ENCODE measurements at regions not wholly inside any gene's neighbourhood (a gene's known extent, or its start where the extent isn't known, plus 50 kb on each side); places are given as distances from the start of the nearest gene placed in this dataset.

GRCh38 chr13:22735011-22735995 lies 445.5 kb upstream of the SGCG start:
- Histone ChIP-seq H3K9me3 (ENCODE audit: control insufficient read depth, low read length) (no peaks in the 10 kb centered on the region), H3K27me3 (ENCODE audit: control insufficient read depth, insufficient read depth) (no peaks in the 10 kb centered on the region), H3K27ac (ENCODE audit: low read length) (no peak overlapping the region), H3K4me3 (ENCODE audit: low read length) (no peak overlapping the region), H3K4me1 (ENCODE audit: control insufficient read depth, insufficient read depth, low read length) (no peaks in the 10 kb centered on the region)
- intact Hi-C loops (cut with DNase I): no loop called here
- 43% methylated on average over 24 of the region's 24 CpGs for WGBS
- peak in 1 of 3 donors; percentile 44 for DNase-seq
- ATAC-seq: no peak

DNA sequence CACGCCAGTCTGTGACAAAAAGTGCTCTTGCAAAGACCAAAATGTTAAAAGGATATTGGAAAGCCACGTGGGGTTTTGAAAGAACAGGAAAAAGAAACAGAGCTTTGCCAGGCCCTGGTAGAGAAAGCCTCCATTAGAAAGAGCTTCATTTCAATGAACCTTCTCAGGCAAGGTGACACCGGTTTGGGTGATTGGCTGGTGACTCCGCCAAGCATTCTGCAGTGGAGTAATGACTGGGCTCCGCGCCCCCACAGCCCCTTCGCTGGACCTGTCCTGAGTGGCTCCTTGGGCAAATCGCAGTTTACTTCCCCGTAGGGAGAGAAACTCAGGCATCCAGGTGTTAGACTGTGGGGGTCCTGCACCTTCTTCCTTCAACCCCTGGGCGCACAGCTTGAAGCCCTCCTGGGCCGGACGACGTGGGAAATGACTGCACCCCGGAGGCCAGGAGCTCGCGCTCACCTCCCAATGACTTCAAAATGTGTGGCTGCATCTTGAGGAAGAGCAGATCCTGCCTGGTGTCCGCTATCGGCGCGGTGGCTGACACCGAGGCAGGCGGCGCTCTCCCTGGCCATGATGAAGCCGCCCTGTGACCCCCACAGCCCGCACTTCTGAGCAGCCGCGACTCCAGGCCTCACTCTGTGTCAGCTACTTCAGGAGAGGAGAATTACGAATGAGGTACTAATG lies 444.6 kb upstream of the SGCG start:
- 66% methylated on average over 28 of the region's 28 CpGs for WGBS
- Histone ChIP-seq H3K27me3 (ENCODE audit: control insufficient read depth, insufficient read depth) (no peaks in the 10 kb centered on the region), H3K4me1 (ENCODE audit: control insufficient read depth, insufficient read depth, low read length) (no peaks in the 10 kb centered on the region), H3K4me3 (ENCODE audit: low read length) (no peak overlapping the region), H3K9me3 (ENCODE audit: control insufficient read depth, low read length) (no peaks in the 10 kb centered on the region), H3K27ac (ENCODE audit: low read length) (no peak overlapping the region)
- intact Hi-C loops (cut with DNase I): no loop called here
- ATAC-seq: no peak
- peak in 1 of 3 donors; percentile 37 for DNase-seq

GRCh38 chr13:22736768-22737092 lies 444.0 kb upstream of the SGCG start:
- WGBS: 53% methylated on average over 2 of the region's 2 CpGs
- ATAC-seq (no peak), DNase-seq (no peak)
- intact Hi-C loops (cut with DNase I): no loop called here
- Histone ChIP-seq H3K9me3 (ENCODE audit: control insufficient read depth, low read length) (no peaks in the 10 kb centered on the region), H3K27me3 (ENCODE audit: control insufficient read depth, insufficient read depth) (no peaks in the 10 kb centered on the region), H3K27ac (ENCODE audit: low read length) (no peak overlapping the region), H3K4me3 (ENCODE audit: low read length) (no peak overlapping the region), H3K4me1 (ENCODE audit: control insufficient read depth, insufficient read depth, low read length) (no peaks in the 10 kb centered on the region)

- WGBS: 88% methylated on average over 3 of the region's 3 CpGs
- intact Hi-C loops (cut with DNase I): no loop called here
- no peaks in the 10 kb centered on the region for H3K27me3 ChIP-seq (ENCODE audit: control insufficient read depth, insufficient read depth)
- no peaks in the 10 kb centered on the region for H3K9me3 ChIP-seq (ENCODE audit: control insufficient read depth, low read length)
- no peaks in the 10 kb centered on the region for H3K4me1 ChIP-seq (ENCODE audit: control insufficient read depth, insufficient read depth, low read length)
- ATAC-seq (no peak), DNase-seq (no peak)
- H3K27ac ChIP-seq (ENCODE audit: low read length): no peak overlapping the region
- no peak overlapping the region for H3K4me3 ChIP-seq (ENCODE audit: low read length)
These were observed 442.4 kb upstream of the SGCG start for GRCh38 chr13:22738357-22738756.

DNA sequence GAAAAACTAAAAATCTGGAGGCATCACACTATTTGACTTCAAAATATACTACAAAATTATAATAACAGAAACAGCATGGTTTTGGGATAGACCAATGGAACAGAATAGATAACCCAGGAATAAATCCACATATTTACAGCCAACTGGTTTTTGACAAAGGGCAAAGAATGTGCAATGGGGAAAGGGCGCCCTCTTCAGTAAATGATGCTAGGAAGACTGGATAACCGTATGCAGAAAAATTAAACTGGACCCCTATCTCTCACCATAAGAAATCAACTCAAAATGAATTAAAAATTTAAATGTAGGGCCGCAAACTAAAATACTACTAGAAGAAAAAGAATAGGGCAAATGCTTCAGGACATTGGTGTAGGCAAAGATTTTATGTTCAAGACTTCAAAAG lies 440.5 kb upstream of the SGCG start:
- DNase-seq (no peak), ATAC-seq (no peak)
- no peaks in the 10 kb centered on the region for H3K4me1 ChIP-seq (ENCODE audit: control insufficient read depth, insufficient read depth, low read length)
- no peaks in the 10 kb centered on the region for H3K27me3 ChIP-seq (ENCODE audit: control insufficient read depth, insufficient read depth)
- H3K27ac ChIP-seq (ENCODE audit: low read length): no peak overlapping the region
- H3K9me3 ChIP-seq (ENCODE audit: control insufficient read depth, low read length): no peaks in the 10 kb centered on the region
- WGBS: 44% methylated on average over 3 of the region's 3 CpGs
- intact Hi-C loops (cut with DNase I): no loop called here
- no peak overlapping the region for H3K4me3 ChIP-seq (ENCODE audit: low read length)

GRCh38 chr13:22744688-22745452 lies 435.9 kb upstream of the SGCG start:
- H3K4me3 ChIP-seq (ENCODE audit: low read length): no peak overlapping the region
- no peaks in the 10 kb centered on the region for H3K9me3 ChIP-seq (ENCODE audit: control insufficient read depth, low read length)
- no peaks in the 10 kb centered on the region for H3K4me1 ChIP-seq (ENCODE audit: control insufficient read depth, insufficient read depth, low read length)
- DNase-seq (no peak), ATAC-seq (no peak)
- no peak overlapping the region for H3K27ac ChIP-seq (ENCODE audit: low read length)
- WGBS: 87% methylated on average over 24 of the region's 24 CpGs
- intact Hi-C loops (cut with DNase I): no loop called here
- no peaks in the 10 kb centered on the region for H3K27me3 ChIP-seq (ENCODE audit: control insufficient read depth, insufficient read depth)

- DNase-seq: no peak
- WGBS: 43% methylated on average over 5 of the region's 5 CpGs
- H3K27me3 ChIP-seq (ENCODE audit: control insufficient read depth, insufficient read depth): no peaks in the 10 kb centered on the region
- no peak overlapping the region for H3K27ac ChIP-seq (ENCODE audit: low read length)
- no peaks in the 10 kb centered on the region for H3K9me3 ChIP-seq (ENCODE audit: control insufficient read depth, low read length)
- no peaks in the 10 kb centered on the region for H3K4me1 ChIP-seq (ENCODE audit: control insufficient read depth, insufficient read depth, low read length)
- intact Hi-C loops (cut with DNase I): no loop called here
- no peak for ATAC-seq
- H3K4me3 ChIP-seq (ENCODE audit: low read length): no peak overlapping the region
These were observed 431.8 kb upstream of the SGCG start for GRCh38 chr13:22748866-22749577.

DNA sequence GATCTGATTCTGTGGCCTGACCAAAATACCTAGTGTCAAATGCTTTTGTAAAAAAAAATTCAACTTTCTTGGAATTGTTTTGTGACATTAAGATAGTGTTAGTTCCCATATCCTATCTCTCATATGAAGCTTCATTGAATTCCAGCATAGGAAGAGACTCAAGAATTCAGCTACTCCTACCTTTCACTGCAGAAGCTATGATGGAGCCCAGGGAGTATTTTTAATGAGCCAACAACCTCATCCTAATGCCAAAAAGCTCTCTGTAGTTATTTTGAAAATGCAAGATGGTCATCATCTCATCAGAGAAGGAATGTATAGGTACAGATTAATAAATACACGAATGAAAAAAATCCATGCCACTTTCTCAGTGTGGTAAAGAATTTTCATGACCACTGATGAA lies 431.2 kb upstream of the SGCG start:
- intact Hi-C loops (cut with DNase I): no loop called here
- ATAC-seq: no peak
- 65% methylated on average over 1 of the region's 1 CpG for WGBS

DNA sequence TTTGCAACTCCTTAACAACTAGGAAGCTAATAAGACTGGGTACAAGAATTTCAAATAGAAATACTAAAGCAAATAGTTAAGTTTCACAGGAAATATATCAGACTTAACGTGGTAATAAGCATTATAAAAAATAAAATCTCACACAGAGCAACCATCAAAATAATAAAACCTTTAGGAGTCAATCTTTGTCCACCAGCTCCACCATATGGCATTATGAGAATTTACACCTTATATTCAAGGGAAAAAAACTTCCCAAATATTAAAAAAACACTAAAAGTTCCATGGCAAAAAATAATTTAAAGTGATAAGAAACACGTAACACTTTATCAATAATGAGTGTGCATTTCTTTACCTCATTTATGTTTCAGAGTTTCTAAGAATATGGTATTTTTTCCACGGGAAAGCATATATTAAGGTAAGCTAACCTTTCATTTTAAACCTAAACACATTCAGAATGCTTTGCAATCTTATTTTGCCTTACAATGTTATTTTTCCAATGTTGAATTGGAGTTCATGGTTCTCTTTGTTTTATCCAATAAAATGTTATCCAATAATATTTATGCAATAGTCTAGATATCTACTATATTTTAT lies 423.2 kb upstream of the SGCG start:
- no peaks in the 10 kb centered on the region for H3K27me3 ChIP-seq (ENCODE audit: control insufficient read depth, insufficient read depth)
- H3K27ac ChIP-seq (ENCODE audit: low read length): no peak overlapping the region
- ATAC-seq (no peak), DNase-seq (no peak)
- 37% methylated on average over 3 of the region's 3 CpGs for WGBS
- H3K4me3 ChIP-seq (ENCODE audit: low read length): no peak overlapping the region
- intact Hi-C loops (cut with DNase I): loop anchor here in 1 of 4 donors (5.0 kb wide), 1 partner anchor 1120 kb away; no protein-coding TSS in a partner anchor
- no peaks in the 10 kb centered on the region for H3K4me1 ChIP-seq (ENCODE audit: control insufficient read depth, insufficient read depth, low read length)
- no peaks in the 10 kb centered on the region for H3K9me3 ChIP-seq (ENCODE audit: control insufficient read depth, low read length)

More for the DNA sequence above, 431.2 kb upstream of the SGCG start:
- Histone ChIP-seq H3K9me3 (ENCODE audit: control insufficient read depth, low read length) (no peaks in the 10 kb centered on the region), H3K4me3 (ENCODE audit: low read length) (no peak overlapping the region), H3K27ac (ENCODE audit: low read length) (no peak overlapping the region), H3K4me1 (ENCODE audit: control insufficient read depth, insufficient read depth, low read length) (no peaks in the 10 kb centered on the region), H3K27me3 (ENCODE audit: control insufficient read depth, insufficient read depth) (no peaks in the 10 kb centered on the region)
- no peak for DNase-seq

- intact Hi-C loops (cut with DNase I): loop anchor here in 1 of 4 donors (5.0 kb wide), 1 partner anchor 1121 kb away; no protein-coding TSS in a partner anchor
These were observed 422.5 kb upstream of the SGCG start for GRCh38 chr13:22758245-22758644.

More at GRCh38 chr13:22758245-22758644, 422.5 kb upstream of the SGCG start:
- no peak overlapping the region for H3K27ac ChIP-seq (ENCODE audit: low read length)
- 76% methylated on average over 4 of the region's 4 CpGs for WGBS
- no peaks in the 10 kb centered on the region for H3K4me1 ChIP-seq (ENCODE audit: control insufficient read depth, insufficient read depth, low read length)
- H3K27me3 ChIP-seq (ENCODE audit: control insufficient read depth, insufficient read depth): no peaks in the 10 kb centered on the region
- no peaks in the 10 kb centered on the region for H3K9me3 ChIP-seq (ENCODE audit: control insufficient read depth, low read length)
- no peak for DNase-seq
- no peak overlapping the region for H3K4me3 ChIP-seq (ENCODE audit: low read length)
- no peak for ATAC-seq

Measured in right cardiac atrium (tissue), 5 donors.